MCF 10A (cell line): ENCODE measurements at regions not wholly inside any gene's neighbourhood (a gene's known extent, or its start where the extent isn't known, plus 50 kb on each side); places are given as distances from the start of the nearest gene placed in this dataset.

Source experiments
- BruUV-seq: library from RNA; stranded (reverse); fragments of 400-500 nt; replicated peaks from 2 replicates; lab custom pipeline; 2021; lab: Mats Ljungman, UMichigan
- CTCF ChIA-PET: fragments of 300-600 bp; sonication (Branson Sonifier 250); formaldehyde crosslinking; extraction: SDS; loops from one replicate; lab custom pipeline; 2021; ENCODE audit warnings: antibody characterized with exemption, inconsistent platforms; lab: Yijun Ruan, JAX
- POLR2A ChIA-PET: fragments of 300-600, 350-650 bp; sonication (Branson Sonifier 250); formaldehyde crosslinking; extraction: SDS; loops from one replicate; lab custom pipeline; 2020; ENCODE audit warnings: antibody characterized with exemption, inconsistent platforms; lab: Yijun Ruan, JAX
- DNase-seq: peaks from one replicate; pipeline ENCODE4 v3.0.0-alpha.2; 2018; ENCODE audit not compliant: unreplicated experiment
- H3K27ac Mint-ChIP-seq: one replicate; pipeline ENCODE4 v1.8.0; 2022; ENCODE audit warnings: mild to moderate bottlenecking, low read depth, mixed read lengths; ENCODE audit not compliant: unreplicated experiment
- H3K27me3 Mint-ChIP-seq: one replicate; pipeline ENCODE4 v1.8.0; 2022; ENCODE audit warnings: mixed read lengths; ENCODE audit not compliant: insufficient read depth, unreplicated experiment
- H3K36me3 Mint-ChIP-seq: one replicate; pipeline ENCODE4 v1.8.0; 2022; ENCODE audit warnings: mild to moderate bottlenecking, moderate library complexity, mixed read lengths; ENCODE audit not compliant: insufficient read depth, unreplicated experiment
- H3K4me1 Mint-ChIP-seq: one replicate; pipeline ENCODE4 v1.8.0; 2022; ENCODE audit warnings: mixed read lengths; ENCODE audit not compliant: insufficient read depth, unreplicated experiment
- H3K4me3 Mint-ChIP-seq: one replicate; pipeline ENCODE4 v1.8.0; 2022; ENCODE audit warnings: mild to moderate bottlenecking, moderate library complexity, mixed read lengths; ENCODE audit not compliant: unreplicated experiment
- H3K9me3 Mint-ChIP-seq: one replicate; pipeline ENCODE4 v1.8.0; 2022; ENCODE audit warnings: mixed read lengths; ENCODE audit not compliant: unreplicated experiment
- intact Hi-C: fragments of 100-400 bp; cut with micrococcal nuclease; formaldehyde crosslinking; loops from 2 replicates; pipeline ENCODE4 v1.14.1; 2022
- TF ChIP-seq, protein P1 (sequence below): fragments of 200-600 bp; IDR thresholded peaks from one replicate; pipeline ENCODE4 v1.8.0; 2022; ENCODE audit warnings: antibody characterized with exemption, mild to moderate bottlenecking; ENCODE audit not compliant: unreplicated experiment

DNA sequence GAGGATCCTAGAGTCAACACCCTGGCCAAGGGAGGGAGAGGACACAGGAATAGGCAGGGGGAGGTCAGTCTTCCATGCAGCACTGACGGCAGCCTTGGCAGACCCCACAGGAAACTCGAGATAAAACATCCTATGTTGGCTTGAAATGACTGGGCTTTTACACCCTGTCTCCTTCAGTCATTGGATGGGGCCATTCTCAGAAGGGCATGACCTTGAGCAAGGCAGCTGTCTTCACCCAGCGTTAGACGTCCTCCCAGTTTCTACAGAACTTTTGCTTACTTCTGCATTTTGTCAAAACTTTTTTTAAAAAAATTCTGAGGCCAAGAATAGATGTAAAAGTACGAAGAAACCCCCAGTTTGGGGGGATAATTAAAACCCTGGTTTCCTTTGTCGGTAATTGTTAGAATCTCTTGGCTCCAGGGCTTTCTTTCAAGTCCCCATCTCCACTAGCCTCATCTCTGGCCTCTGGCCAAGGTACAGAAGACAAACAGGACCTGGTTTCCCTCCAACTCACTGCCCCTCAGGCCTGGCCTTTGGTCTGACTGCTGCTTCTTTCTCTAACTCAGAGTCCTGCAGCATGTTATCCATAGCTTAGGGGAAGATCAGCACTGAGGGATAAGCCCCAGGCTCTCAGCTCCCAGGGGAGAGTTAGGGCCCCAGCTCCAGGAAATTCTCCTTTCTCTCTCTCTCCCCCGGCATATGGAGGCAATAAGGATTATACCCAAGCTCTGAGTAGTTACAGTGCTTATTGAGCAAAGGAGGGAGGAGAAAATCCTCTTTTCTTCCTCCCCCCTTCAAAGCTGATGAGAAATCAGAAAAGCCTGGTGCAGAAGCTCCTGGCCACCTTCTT, 51.6 kb upstream of the KCND3 start:
- intact Hi-C loops: no loop called here
- TF ChIP-seq, protein P1, sequence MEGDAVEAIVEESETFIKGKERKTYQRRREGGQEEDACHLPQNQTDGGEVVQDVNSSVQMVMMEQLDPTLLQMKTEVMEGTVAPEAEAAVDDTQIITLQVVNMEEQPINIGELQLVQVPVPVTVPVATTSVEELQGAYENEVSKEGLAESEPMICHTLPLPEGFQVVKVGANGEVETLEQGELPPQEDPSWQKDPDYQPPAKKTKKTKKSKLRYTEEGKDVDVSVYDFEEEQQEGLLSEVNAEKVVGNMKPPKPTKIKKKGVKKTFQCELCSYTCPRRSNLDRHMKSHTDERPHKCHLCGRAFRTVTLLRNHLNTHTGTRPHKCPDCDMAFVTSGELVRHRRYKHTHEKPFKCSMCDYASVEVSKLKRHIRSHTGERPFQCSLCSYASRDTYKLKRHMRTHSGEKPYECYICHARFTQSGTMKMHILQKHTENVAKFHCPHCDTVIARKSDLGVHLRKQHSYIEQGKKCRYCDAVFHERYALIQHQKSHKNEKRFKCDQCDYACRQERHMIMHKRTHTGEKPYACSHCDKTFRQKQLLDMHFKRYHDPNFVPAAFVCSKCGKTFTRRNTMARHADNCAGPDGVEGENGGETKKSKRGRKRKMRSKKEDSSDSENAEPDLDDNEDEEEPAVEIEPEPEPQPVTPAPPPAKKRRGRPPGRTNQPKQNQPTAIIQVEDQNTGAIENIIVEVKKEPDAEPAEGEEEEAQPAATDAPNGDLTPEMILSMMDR: no peak
- H3K9me3 Mint-ChIP-seq: no peaks in the 10 kb centered on the region
- no peak overlapping the region for H3K27ac Mint-ChIP-seq
- peaks cover 44% of the 10 kb centered on the region for H3K27me3 Mint-ChIP-seq
- no peaks in the 10 kb centered on the region for H3K4me1 Mint-ChIP-seq
- no peak for DNase-seq
- no peaks in the 10 kb centered on the region for H3K36me3 Mint-ChIP-seq
- no peak overlapping the region for H3K4me3 Mint-ChIP-seq
- POLR2A ChIA-PET: no interaction called here
- no TSS peak for BruUV-seq
- CTCF ChIA-PET: interaction anchor here (0.5 to 0.8 kb wide), 3 partner anchors 21 to 248 kb away, joined by 3 read pairs; no protein-coding TSS in a partner anchor

DNA sequence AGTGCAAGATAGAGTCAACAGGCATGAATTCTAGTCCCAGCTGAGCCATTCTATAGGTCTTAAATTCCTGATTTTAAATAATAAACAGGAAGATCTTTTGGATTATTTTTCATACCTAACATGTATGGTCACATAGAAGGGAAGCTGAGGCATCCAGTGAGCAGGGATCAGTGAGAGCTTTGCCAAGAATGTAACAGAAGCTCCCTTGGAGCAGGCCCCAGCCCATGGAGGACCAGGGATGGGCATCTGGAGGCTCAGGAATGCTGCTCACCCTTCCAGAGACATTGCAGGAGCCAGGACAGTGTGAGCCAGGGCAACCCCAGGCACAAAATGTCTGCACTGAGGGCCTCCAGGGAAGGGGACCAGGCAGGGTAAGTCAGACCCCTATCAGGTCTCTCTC, 54.4 kb upstream of the KCND3 start:
- intact Hi-C loops: no loop called here
- Mint-ChIP-seq H3K4me1 (no peaks in the 10 kb centered on the region), H3K9me3 (no peaks in the 10 kb centered on the region), H3K4me3 (no peak overlapping the region), H3K36me3 (no peaks in the 10 kb centered on the region), H3K27me3 (peaks cover 53% of the 10 kb centered on the region), H3K27ac (no peak overlapping the region)
- DNase-seq: no peak
- TF ChIP-seq, protein P1: no peak
- ChIA-PET POLR2A (no interaction called here), CTCF (no interaction called here)
- BruUV-seq: no TSS peak

GRCh38 chr1:112044745-112045144, 55.3 kb upstream of the KCND3 start:
- TF ChIP-seq, protein P1: no peak
- Mint-ChIP-seq H3K36me3 (no peaks in the 10 kb centered on the region), H3K4me1 (no peaks in the 10 kb centered on the region), H3K27ac (no peak overlapping the region), H3K27me3 (peaks cover 54% of the 10 kb centered on the region), H3K9me3 (no peaks in the 10 kb centered on the region), H3K4me3 (no peak overlapping the region)
- no TSS peak for BruUV-seq
- POLR2A ChIA-PET: no interaction called here
- no peak for DNase-seq
- intact Hi-C loops: no loop called here
- CTCF ChIA-PET: no interaction called here

DNA sequence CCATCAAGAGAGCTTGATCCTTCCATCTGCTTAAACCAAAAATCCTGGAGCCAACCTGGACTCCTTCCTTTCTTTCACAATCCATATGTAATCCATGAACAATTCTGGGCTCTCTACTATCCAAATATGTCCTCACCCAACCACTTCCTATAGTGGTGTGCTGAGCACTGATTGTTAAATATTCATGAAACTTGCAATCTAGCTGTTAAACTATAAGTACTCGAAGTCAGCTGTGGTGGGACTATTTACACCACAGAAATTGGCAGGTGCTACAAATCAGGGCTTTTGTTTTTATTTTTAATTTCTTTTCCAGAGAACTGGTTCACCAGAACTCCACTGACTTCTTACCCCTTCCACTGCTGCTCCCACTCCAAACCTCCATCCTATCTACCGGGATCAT, 57.2 kb upstream of the KCND3 start:
- H3K27ac Mint-ChIP-seq: no peak overlapping the region
- BruUV-seq: no TSS peak
- DNase-seq: no peak
- CTCF ChIA-PET: no interaction called here
- no peaks in the 10 kb centered on the region for H3K36me3 Mint-ChIP-seq
- no peaks in the 10 kb centered on the region for H3K4me1 Mint-ChIP-seq
- no peak overlapping the region for H3K4me3 Mint-ChIP-seq
- H3K9me3 Mint-ChIP-seq: no peaks in the 10 kb centered on the region
- intact Hi-C loops: no loop called here
- TF ChIP-seq, protein P1: no peak
- peaks cover 64% of the 10 kb centered on the region for H3K27me3 Mint-ChIP-seq
- POLR2A ChIA-PET: no interaction called here
